HUDEP-2 (cell line): ENCODE measurements at regions not wholly inside any gene's neighbourhood (a gene's known extent, or its start where the extent isn't known, plus 50 kb on each side); places are given as distances from the start of the nearest gene placed in this dataset.

Experiments used
- DNase-seq, 76 experiments: peaks; one replicate each; lab custom pipeline; 2025; ENCODE audit not compliant: unreplicated experiment in 76 of 76; lab: John Stamatoyannopoulos, UW

- DNase-seq: no peak
Observed at GRCh38 chr7:47007471-47007870, 574.4 kb downstream of the TNS3 start.

- DNase-seq: no peak
Observed at GRCh38 chr7:47000561-47000960, 581.4 kb downstream of the TNS3 start.

GRCh38 chr7:46999866-47000265, 582.0 kb downstream of the TNS3 start:
- DNase-seq: no peak

- DNase-seq: no peak
Observed at GRCh38 chr7:46996972-46997371, 584.9 kb downstream of the TNS3 start.

- no peak for DNase-seq
Observed at GRCh38 chr7:46993396-46993795, 588.5 kb downstream of the TNS3 start.

GRCh38 chr7:46990761-46991160, 591.1 kb downstream of the TNS3 start:
- DNase-seq: no peak

GRCh38 chr7:46989247-46989646, 592.7 kb downstream of the TNS3 start:
- no peak for DNase-seq

- no peak for DNase-seq
Observed at GRCh38 chr7:46982928-46983327, 599.0 kb downstream of the TNS3 start.

GRCh38 chr7:46979439-46979838, 602.5 kb downstream of the TNS3 start:
- DNase-seq: no peak

GRCh38 chr7:46975493-46975892, 606.4 kb downstream of the TNS3 start:
- DNase-seq: no peak

GRCh38 chr7:46972205-46972604, 609.7 kb downstream of the TNS3 start:
- DNase-seq: no peak

GRCh38 chr7:46970476-46970875, 611.4 kb downstream of the TNS3 start:
- DNase-seq: no peak

- DNase-seq: no peak
Observed at GRCh38 chr7:46970131-46970430, 611.8 kb downstream of the TNS3 start.

- no peak for DNase-seq
Observed at GRCh38 chr7:46969303-46970130, 612.4 kb downstream of the TNS3 start.

- no peak for DNase-seq
Observed at GRCh38 chr7:46968003-46968402, 613.9 kb downstream of the TNS3 start.

- no peak for DNase-seq
Observed at GRCh38 chr7:46963719-46964118, 618.2 kb downstream of the TNS3 start.

- no peak for DNase-seq
Observed at GRCh38 chr7:46960970-46961369, 620.9 kb downstream of the TNS3 start.

GRCh38 chr7:46957195-46957594, 624.7 kb downstream of the TNS3 start:
- no peak for DNase-seq

- DNase-seq: no peak
Observed at GRCh38 chr7:46955531-46955930, 626.4 kb downstream of the TNS3 start.

GRCh38 chr7:46954181-46954580, 627.7 kb downstream of the TNS3 start:
- no peak for DNase-seq

- DNase-seq: no peak
Observed at GRCh38 chr7:46953008-46953407, 628.9 kb downstream of the TNS3 start.

GRCh38 chr7:46949270-46949931, 632.5 kb downstream of the TNS3 start:
- no peak for DNase-seq
